ENCODE measurements at regions not wholly inside any gene's neighbourhood (a gene's known extent, or its start where the extent isn't known, plus 50 kb on each side); places are given as distances from the start of the nearest gene placed in this dataset.

DNA sequence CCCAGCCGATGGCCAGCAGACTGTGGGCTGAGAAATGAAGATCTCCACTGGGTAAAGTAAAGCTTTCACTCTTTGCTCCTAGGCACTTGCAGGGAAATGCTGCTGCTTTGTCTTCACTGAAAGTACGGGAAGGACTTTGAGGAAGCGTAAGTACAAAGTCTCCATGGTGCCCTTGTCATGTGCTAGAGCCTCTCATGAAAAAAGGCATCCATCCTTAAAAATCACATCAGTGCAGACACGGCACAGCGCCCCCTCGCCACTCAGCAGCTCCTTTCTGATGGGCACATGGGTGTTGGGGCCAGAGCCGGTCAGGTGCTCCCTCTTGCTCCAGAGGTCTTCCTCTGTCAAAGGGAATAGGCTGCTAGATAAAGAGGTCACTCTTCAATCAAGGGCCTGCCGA lies 87.8 kb upstream of the CALM2 start:
- H3K27ac ChIP-seq: no peak overlapping the region
- intact Hi-C loops (cut with DNase I): no loop called here
- DNase-seq (no peak), ATAC-seq (no peak)
- no peak for TF ChIP-seq CTCF (IDR thresholded peaks at IDR 0.05)
- no peaks in the 10 kb centered on the region for H3K9me3 ChIP-seq
- H3K4me1 ChIP-seq: peaks cover 0 to 2% of the 10 kb centered on the region in 2 donors
- no peaks in the 10 kb centered on the region for H3K36me3 ChIP-seq
- H3K27me3 ChIP-seq: no peaks in the 10 kb centered on the region
- H3K4me3 ChIP-seq: no peak overlapping the region

DNA sequence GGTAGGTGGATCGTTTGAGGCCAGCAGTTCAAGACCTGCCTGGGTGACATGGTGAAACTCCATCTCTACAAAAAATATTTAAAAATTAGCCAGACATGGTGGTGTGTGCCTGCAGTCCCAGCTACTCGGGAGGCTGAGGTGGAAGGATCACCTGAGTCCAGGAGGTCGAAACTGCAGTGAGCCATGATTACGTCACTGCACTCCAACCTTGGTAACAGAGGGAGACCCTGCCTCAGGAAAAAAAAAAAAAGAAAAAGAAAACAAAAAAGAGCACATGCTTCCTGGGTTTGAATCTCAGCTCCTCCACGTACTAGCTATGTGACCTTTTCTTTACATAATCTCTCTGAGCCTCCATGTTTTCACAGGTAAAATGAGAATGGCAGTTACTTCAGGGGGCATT lies 86.3 kb upstream of the CALM2 start:
- intact Hi-C loops (cut with DNase I): no loop called here
- DNase-seq (no peak), ATAC-seq (no peak)
- H3K27me3 ChIP-seq: no peaks in the 10 kb centered on the region
- H3K4me1 ChIP-seq: no peaks in the 10 kb centered on the region
- no peak overlapping the region for H3K4me3 ChIP-seq
- no peak overlapping the region for H3K27ac ChIP-seq
- no peak for TF ChIP-seq CTCF (IDR thresholded peaks at IDR 0.05)
- no peaks in the 10 kb centered on the region for H3K9me3 ChIP-seq
- no peaks in the 10 kb centered on the region for H3K36me3 ChIP-seq

DNA sequence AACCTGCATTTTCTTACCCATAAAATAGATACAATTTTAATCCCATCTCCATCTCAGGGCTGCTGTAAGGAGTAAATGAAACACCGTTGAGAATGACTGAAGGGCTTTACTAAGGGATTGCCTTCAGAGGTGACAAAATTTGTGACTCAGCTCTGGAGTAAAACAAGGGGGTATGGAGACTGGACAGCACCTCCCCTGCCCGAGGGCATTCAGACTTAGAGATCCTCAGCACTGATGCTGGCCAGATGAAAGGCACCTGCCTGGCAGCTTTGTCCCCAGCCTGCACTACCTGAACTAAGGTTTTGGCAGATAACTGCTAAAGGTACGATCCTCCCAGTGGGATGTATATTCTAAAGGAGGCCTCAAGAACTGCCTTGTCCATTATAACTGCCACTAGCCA lies 84.7 kb upstream of the CALM2 start:
- intact Hi-C loops (cut with DNase I): no loop called here
- no peak for DNase-seq
- Histone ChIP-seq H3K4me1 (no peaks in the 10 kb centered on the region), H3K27me3 (no peaks in the 10 kb centered on the region), H3K4me3 (no peak overlapping the region), H3K36me3 (no peaks in the 10 kb centered on the region), H3K27ac (no peak overlapping the region), H3K9me3 (no peaks in the 10 kb centered on the region)
- TF ChIP-seq CTCF (IDR thresholded peaks at IDR 0.05): no peak
- ATAC-seq: no peak

GRCh38 chr2:47259829-47260228 lies 83.5 kb upstream of the CALM2 start:
- intact Hi-C loops (cut with DNase I): no loop called here
- Histone ChIP-seq H3K4me3 (no peak overlapping the region), H3K36me3 (no peaks in the 10 kb centered on the region), H3K9me3 (no peaks in the 10 kb centered on the region), H3K27ac (no peak overlapping the region), H3K27me3 (no peaks in the 10 kb centered on the region), H3K4me1 (no peaks in the 10 kb centered on the region)
- DNase-seq (no peak), ATAC-seq (peak; percentile 37)
- TF ChIP-seq CTCF (IDR thresholded peaks at IDR 0.05): no peak

DNA sequence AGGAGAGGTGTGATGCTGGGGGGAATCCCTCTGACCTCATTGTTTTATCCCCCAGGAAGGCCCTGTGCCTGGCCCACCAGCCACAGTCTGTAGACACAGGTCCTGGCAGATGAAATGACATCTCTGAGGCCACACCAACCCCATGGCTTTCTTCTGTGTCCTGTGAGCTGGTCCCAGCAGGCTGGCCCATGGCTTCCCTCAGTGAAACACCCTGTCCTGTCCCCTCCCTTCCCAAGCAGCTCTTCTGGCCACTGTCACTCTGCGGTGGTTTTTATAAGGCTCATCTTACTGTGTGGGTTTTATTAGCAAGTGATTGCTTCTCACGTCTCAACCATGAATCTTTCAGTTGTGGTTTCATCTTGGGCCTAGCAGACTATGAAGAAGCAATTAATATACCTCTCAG lies 81.6 kb upstream of the CALM2 start:
- ATAC-seq: no peak
- Histone ChIP-seq H3K4me3 (no peak overlapping the region), H3K27ac (no peak overlapping the region), H3K9me3 (no peaks in the 10 kb centered on the region), H3K4me1 (no peaks in the 10 kb centered on the region), H3K27me3 (no peaks in the 10 kb centered on the region), H3K36me3 (no peaks in the 10 kb centered on the region)
- DNase-seq: no peak
- intact Hi-C loops (cut with DNase I): no loop called here
- no peak for TF ChIP-seq CTCF (IDR thresholded peaks at IDR 0.05)
